ENCODE measurements at regions not wholly inside any gene's neighbourhood (a gene's known extent, or its start where the extent isn't known, plus 50 kb on each side); places are given as distances from the start of the nearest gene placed in this dataset.
"Not testable (repeated sequence)": the region's sequence is repeated elsewhere in the genome, so short reads cannot be mapped to it uniquely, and the experiment has no call there.

DNA sequence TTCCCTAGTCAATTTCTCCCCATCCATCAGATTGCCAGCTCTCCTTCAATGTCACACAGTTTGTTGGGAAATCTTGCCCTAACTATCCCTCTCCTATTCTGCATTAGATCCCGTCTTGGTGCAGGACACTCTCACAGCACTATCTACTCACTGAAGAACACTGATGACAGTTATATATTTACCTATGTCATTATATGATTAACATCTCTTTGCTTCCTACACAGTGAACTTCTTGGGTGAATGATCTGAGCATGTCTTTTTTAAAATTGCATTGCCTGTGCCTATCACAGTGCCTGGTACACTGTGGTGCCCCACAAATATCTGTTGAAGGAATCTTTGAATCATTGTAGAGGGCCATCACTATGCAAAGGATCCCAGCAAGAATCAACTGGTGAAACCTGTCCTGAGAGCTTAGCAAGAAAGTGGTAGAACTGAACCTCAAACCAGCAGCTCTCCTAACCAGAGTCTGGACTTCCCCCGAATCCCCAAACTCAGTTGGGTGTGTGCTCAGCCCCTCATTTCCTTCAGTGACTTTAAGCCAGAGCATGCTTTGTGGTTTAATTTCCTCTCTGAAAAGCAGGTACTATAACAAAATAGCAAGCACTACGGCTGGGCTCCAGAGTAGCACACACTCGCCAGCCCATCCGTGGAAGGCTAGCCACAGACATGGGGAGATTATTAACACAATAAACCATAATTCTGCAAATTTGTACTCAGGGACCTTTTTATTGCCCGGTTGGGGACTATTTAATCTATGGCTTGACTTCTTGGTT lies 680.7 kb upstream of the SALL1 start:
- no peak for DNase-seq

DNA sequence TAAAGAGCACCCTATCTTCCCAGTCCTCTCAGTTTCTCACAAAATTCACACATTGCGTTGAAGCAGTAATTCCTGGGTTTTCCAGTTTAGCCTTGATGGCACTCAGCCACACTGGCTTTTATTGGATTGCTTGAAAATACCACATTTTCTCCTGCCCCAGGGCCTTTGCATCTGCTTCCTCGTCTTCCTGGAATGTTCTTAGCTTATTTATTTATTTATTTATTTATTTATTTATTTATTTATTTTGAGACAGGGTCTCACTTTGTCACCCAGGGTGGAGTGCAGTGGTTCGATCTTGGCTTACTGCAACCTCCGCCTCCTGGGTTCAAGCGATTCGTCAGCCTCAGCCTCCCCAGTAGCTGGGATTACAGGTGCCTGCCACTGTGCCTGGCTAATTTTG lies 680.0 kb upstream of the SALL1 start:
- not testable (repeated sequence) for DNase-seq

DNA sequence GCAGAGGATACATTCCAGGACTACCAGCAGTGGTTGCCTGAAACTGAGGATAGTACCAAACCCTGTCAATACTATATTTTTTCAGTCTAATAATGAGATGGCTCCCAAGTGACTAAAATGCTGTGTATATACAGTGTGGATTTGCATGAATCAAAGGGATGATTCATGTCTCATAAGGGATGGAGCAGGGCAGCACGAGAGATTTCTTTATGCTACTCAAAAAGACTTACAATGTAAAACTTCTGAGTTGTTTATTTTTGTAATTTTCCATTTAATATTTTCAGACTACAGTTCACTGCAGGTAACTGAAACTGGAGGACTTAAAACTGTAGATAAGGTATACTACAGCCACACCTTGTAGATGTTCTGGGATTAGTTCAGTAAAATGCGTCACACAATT lies 674.7 kb upstream of the SALL1 start:
- no peak for DNase-seq

DNA sequence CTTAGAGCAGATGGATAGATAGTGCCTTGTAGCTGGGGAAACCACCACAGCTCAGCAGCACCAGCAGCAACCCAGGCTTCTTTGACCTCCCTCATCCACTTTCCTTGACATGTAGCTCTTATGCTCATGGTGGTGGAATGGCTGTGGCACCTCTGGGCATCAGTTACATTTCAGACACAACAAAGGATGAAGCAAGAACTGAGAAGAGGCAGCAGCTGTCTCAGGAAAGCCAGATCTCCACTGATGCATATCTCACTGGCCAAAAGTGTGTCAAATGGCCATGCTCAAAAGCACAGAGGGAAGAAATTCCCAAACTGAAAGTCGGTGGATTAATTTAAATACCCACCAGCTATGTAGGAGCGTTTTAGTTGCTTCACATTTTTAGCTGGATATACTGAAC lies 671.4 kb upstream of the SALL1 start:
- DNase-seq: no peak

DNA sequence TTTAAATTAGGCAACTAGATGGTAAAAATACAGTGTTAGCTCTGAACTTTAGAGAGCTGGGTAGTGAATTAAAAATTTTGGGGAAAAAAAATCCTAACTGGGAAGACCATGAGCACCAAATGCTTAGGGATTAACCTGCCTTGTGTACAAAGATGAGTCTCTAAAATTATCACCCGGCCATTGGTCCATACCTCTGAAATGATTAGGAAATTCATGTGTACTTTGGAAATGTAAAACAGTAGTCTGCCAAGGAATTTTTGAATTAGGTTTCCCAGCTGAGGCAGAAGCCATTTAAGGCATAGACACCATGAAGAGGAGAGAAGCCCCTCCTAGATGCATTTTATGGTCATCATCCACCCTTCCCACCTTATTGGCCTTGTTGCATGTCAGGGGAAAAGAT lies 670.5 kb upstream of the SALL1 start:
- DNase-seq: no peak

DNA sequence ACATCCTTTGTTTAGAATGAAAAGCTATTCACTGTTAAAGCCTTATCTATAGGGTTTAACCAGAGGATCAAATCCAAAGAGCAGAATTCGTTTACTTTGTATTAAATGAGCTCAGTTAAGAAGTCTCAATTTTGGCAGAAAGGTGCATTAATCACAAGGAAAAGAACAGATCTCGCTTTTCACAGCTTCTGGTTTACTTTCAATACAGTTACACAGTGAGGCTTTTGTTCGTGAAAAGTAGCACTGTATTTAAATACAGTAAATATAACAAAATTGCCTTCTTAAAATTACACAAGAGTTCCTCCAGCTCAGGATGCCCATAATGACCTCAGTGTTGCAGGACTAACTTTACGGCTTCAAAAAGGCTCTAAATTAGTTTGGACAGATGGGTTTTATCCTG lies 669.1 kb upstream of the SALL1 start:
- DNase-seq: no peak

DNA sequence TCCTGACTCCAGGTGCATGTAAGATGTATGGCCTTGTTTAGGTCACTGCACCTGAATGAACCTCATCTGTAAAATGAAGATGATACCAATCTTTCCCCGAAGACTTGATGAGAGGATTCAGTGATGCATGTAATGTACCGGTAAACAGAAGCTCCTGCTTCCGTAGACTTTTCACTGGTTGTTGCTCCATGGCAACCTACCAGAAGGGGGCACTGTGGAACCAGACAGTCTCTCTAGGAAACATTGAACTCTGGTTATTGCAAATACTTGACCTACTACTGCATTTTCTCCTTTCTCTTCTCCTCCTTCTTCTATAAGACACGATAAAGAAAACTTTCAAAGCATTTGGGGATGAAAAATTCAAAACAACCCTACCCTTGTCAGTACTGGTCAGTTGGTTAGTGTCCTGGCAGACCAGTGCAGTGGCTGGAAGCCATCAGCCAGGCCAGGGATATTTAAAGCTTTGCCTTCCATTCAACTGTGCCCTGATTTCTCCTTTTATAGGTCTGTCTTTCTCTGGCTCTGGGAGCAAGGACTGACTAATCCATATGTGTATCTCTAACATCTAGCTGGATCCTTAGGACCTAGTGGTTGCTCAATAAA lies 667.4 kb upstream of the SALL1 start:
- DNase-seq: no peak

DNA sequence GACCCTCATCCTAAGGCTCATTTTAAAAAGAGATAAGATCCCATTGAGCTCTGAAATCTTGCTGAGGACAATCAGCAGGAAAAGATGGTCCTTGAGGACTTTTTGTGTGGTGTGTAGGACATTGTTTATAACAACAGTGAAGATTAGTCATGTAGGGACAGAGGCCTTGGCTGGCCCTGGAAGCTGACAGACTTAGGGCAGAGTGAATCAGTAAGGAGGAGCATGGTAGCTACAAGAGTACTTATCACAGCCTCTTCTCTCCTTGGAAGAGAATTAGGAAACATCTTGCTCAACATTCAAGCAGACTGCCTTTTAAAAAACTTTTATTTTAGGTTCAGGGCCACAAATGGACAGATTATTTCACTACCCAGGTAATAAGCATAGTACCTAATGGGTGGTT lies 665.9 kb upstream of the SALL1 start:
- DNase-seq: no peak

DNA sequence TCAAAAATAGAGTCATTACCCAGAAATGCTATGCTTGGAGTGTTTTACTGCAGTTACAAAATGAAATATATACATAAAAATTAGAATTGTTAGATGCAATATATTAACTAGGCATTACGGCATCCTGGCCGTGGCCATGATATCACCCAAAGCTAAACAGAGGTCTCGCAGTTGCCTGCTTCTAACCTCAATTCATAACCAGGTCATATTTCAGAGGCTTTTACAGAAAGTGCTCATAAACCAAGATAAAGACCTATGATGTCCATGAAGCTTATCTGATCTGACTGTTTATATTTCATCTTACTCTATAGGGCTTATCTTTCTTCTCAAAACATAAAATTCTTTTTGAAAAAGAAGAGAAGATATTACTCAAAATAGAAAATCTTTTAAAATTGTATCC lies 664.5 kb upstream of the SALL1 start:
- DNase-seq: no peak

DNA sequence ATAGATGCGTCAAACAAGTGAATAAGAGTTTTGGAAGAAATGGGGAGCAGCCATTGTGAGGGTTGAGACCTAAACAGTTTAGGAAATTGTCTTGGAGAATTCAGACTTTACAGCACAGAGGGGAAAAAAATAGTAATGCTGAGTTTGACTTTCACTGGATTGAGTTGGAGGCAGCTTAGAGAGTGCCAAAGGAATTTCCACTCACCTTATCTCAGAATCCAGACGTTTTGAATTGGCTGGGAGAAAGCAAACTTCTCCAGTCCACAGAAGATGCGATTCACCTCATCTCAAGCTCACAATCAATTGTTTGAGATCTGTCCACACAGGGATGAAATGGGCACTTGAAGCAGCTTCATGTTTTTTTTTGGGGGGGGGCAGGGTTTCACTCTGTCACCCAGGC lies 663.5 kb upstream of the SALL1 start:
- DNase-seq: no peak

DNA sequence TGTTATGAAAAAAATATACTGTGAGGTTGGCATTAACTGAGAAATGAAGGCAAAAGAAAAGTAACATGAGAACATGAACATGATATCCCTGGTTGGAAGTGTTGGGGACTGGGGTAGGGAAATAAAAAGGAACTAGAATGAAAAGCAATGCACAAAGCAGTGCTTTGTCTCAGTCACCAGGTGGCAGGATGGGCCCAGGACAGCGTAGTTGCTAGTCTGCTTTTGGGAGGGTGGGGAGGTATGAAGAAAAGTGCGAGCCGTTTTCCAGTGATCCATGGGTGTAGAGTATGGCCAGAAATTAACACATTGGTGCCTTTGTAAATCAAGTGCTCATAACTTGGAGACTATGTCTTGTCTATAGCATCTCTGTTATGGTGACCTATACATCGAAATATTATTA lies 662.5 kb upstream of the SALL1 start:
- DNase-seq: no peak

DNA sequence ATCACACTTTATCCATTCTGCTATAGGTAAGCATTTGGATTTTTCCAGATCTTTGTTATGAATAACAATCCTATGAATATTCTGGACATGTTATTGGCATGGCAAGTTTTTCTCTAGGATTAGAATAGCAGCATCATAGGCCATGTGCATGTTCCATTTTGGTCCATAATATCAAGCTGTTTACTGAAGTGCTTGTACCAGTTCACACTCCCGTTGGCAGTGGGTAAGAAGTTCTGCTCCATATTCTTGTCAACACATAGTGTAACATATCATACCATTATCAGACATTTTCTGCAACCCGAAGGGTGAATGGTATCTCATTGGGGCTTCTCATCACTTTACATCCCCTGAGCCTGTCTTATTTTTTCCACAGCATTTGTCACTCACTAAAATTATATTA lies 661.9 kb upstream of the SALL1 start:
- no peak for DNase-seq

DNA sequence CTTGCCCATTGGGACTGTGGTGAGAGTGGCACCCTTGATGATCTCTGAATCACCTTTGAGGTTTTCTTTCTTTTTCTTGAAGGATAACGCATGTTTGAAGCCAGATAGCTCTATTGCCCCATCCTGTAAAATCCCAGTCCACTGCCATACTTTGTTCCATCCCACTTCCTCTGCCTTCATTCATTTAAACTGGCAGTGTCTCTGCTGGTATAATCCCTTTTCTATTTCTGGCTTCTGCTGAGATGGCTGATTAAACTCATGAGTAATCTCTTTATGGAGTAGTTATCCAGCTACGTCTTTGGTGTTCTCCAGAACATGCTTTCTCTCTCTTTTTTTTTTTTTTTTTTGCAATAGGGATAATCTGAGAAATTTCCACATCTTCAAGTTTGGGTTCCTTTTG lies 656.5 kb upstream of the SALL1 start:
- no peak for DNase-seq

DNA sequence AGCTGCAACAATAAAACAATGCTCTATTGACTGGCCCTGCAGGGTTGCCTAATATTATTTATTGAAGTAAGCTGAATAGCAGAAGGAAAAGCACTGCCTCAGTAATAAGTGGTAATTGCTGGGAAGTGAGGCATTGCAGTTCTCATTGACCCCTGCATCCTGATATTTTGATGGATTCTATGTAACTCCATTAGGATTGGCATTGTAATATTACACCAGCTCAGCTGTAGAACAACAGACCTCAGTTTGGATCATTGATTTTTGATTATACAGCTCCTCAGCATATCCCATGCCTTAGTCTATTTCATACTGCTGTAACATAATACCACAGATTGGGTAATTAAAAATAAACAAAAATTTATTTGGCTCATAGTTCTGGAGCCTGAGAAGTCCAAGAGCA lies 650.6 kb upstream of the SALL1 start:
- no peak for DNase-seq

DNA sequence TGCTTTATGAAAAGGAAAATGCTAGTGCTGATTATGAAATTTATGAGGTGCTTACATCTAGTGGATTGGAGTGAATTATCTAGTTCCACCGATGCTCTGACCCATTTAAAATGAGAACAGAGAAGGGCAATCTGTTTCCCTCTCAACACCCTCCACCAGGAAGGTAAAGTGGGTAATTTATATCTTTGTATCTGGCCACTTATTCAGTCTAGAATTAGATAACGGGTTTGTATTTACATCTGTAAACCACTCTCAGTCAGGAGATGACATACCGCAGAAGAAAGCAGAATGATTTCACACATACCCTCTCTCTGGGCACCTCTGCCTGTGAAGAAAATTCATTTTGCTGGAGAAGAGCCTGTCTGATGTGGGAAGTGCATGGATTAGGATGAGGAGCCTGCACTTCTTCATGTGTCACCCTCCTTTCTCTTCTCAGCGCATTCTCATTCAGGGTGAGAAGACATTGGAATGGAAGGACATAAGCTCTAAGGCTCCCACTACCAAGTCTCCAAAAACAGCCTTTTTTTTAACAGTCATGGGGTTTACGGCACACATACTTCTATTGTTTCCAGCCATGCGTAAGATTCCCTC lies 646.7 kb upstream of the SALL1 start:
- no peak for DNase-seq

DNA sequence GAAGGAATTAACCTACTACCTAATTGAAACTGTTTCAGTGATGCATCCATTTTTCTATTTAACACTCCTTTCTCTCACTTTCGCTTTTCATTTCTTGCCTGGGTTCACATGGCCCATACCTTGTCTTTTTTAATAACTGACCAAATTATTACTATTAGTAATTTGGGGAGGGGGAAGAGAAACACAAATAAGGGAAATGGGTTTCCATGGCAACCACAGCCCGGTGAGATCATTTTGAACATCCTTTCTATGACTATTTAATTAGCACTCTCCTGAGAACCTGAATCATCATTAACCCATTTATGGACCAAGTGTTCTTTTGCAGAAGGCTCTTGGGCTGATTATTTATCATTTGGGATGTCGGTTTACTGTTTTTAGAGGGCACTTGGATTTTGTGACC lies 628.2 kb upstream of the SALL1 start:
- no peak for DNase-seq

DNA sequence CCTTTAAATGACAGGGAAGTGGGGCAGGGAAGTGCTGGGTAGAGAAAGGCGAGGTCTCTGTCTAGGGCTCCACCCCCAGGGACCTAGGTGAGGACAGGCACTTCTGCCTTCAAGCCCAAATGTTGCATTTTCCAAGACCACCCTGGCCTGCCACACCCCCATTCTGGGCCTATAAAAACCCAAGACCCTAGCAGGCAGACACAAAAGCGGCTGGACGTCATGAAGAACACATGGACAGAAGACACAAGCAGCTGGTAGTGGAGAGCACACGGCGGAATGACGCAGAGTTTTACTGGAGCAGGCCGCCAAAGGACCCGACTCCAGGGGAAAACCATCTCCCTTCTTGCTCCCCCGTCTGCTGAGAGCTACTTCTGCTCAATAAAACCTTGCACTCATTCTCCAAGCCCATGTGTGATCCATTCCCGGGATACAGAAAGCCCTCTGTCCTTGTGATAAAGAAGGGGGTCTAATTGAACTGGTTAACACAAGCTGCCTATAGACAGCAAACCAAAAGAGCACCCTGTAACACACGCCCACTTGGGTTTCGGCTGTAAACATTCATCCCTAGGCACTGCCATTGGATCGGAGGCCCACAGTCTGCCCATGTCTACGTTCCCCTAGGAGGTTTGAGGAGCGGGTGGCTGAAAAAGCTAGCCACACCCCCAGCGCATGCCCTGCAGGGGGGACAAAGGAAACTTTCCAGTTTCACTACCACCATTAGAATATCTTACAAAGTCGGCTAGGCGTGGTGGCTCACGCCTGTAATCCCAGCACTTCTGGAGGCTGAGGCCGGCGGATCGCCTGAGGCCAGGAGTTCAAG lies 622.2 kb upstream of the SALL1 start:
- no peak for DNase-seq

DNA sequence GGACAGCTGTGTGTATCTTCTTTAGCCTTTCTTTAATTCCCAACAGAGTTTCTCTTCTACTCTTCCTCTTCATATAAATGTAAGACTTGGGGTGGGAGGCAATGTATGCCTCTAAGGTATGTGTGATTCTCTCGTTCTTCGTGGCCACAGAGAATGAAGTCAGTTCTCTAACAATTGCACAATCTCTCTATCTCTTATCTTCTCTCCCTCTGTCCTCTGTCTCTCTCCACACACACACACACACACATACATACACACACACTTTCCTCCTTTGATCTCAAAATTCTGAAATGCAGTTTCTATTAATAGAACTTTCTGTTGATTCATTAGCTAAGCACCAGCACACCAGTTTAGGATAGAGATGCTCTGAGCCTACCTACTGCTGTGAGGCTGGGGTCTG lies 615.7 kb upstream of the SALL1 start:
- no peak for DNase-seq

DNA sequence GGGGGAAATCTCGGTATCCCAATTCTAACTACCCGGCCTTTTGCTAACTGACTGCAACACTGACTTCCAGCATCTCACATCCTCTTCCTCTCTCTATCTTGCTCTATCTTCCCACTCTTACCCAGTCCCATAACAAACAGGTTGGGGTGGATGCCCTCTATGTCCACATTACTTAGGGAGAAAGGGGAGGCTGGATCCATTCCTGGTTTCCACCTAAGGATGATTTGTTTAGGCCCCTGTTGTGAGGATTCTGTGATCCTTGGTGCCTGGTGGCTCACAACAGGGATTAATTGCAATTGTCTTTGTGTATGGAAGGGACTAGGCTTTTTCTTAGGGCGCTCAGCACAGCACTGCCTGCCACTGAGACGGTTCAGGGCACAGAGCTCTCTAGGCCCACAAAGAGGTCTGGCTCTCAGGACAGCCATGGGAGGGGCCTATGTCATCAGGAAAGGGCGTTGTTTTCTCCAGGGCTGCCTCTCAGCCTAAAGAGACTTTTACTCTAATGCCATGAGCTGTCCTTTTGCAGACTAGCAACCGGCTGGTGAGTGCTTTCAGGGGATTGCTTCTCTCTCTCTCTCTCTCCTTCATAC lies 612.1 kb upstream of the SALL1 start:
- DNase-seq: no peak

DNA sequence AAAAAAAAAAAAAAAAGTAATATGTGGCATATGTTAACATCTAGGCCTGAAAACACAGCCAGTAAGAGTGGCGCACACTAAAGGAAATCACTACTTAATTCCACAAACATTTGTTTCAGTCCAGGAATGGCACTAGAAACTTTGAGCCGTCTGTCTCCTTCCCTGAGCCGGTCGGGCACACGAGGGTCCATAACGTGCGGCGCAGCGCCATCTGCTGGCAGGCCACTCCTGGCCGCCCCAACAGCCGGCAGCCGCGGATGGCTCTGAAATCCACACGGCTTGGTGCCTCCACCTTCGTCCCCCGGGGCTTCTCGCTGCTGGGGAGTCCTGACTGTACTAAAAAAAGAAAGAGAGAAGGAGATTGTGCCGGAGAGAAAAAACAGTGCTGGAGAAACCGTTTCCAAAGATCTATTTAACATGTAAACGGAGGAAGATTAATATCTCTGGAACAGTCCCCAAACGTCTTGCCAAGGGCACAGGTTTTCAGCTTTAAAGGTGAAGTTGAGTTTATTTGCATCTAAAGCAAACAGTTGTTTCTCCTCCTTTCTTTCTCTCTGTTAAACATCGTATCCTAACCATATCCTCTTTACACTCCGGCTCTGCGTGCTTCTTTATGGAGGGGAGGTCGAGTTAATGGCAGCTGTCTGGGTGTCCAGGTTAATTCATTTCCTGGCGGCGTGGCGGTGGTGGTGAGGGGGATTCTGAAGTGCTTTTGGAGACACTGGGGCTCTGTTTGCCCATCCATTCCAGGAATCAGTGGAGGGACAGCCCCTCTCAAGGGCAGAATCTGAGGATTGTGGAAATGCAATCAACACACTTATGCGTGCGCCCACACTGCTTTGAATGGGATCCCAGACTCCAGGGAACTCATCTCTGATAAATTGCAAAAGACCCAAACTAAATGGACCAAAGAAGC lies 611.3 kb upstream of the SALL1 start:
- no peak for DNase-seq

DNA sequence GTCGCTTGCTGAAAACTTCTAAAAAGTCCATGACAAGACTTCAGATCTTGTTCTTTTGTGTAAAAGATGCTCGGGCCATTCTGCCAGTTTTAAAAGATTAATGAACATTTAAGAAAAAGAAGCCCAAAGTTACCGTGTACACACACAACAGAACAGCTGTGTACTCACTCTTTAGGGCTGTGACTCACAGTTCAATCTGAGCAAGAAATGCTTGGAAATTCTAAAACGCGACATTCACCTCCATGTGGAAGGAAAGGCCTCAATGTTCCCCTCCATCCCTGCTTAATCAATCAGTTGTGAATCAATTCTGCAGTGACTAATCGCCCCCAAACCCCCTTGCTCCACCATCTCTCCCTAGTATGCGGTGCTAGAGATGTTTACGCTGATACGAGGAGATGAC lies 609.9 kb upstream of the SALL1 start:
- DNase-seq: no peak

DNA sequence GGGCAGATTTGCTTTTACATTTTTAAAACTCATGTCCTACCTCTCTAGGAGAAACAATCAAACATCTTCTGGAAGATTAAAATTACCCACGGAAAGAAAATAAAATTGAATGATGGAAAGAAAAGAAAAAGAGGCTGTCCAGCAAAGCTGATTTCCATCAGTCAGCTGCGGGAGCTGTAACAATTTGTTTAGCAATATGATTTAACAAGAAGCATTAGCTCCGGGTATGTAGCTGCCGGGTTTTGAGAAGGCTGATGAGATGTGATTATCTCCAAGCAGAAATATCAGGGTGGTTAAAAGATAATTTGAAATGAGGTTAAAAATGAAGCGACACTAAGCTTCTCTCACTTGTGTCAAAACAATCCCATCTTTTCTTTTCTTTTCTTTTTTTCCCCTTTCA lies 608.9 kb upstream of the SALL1 start:
- DNase-seq: no peak
